Panc1 (cell line): ENCODE measurements at regions not wholly inside any gene's neighbourhood (a gene's known extent, or its start where the extent isn't known, plus 50 kb on each side); places are given as distances from the start of the nearest gene placed in this dataset.

ENCODE experiments used
- ATAC-seq: fragments of 200-7000 bp; cut with Tn5 transposase; 2 replicates; pipeline ENCODE4 v1.9.1; 2020; ENCODE audit warnings: mild to moderate bottlenecking, moderate library complexity
- BruUV-seq: library from RNA; stranded (reverse); fragments of 400-500 nt; replicated peaks from 2 replicates; lab custom pipeline; 2021; lab: Mats Ljungman, UMichigan
- CTCF ChIA-PET: fragments of 300-600 bp; sonication (Branson Sonifier 250); formaldehyde crosslinking; loops from one replicate; lab custom pipeline; 2022; ENCODE audit warnings: antibody characterized with exemption; lab: Charles Lee
- POLR2A ChIA-PET: fragments of 300-600 bp; sonication (Branson Sonifier 250); formaldehyde crosslinking; loops from one replicate; lab custom pipeline; 2022; ENCODE audit warnings: antibody characterized with exemption; lab: Charles Lee
- DNase-seq: peaks from one replicate; pipeline ENCODE4 v3.0.0-alpha.2; 2010; ENCODE audit warnings: low read depth, low spot score
- H3K27ac ChIP-seq: 2 replicates; pipeline ENCODE4 v1.5.1; 2011; ENCODE audit warnings: mild to moderate bottlenecking, low read length, inconsistent platforms
- H3K27me3 ChIP-seq: fragments of 200-500 bp; sonication (Bioruptor generic); 2 replicates; pipeline ENCODE4 v1.6.0; 2014; ENCODE audit warnings: low read length, inconsistent platforms; ENCODE audit not compliant: control insufficient read depth, insufficient read depth
- H3K36me3 ChIP-seq: fragments of 200-500 bp; sonication (Bioruptor generic); 2 replicates; pipeline ENCODE4 v1.5.1; 2014; ENCODE audit warnings: inconsistent platforms, mild to moderate bottlenecking, low read length, moderate library complexity; ENCODE audit not compliant: control insufficient read depth, insufficient read depth
- H3K4me1 ChIP-seq: 2 replicates; pipeline ENCODE4 v1.5.1; 2011; ENCODE audit warnings: inconsistent platforms, mild to moderate bottlenecking, low read length, moderate library complexity; ENCODE audit not compliant: control insufficient read depth, insufficient read depth
- H3K4me3 ChIP-seq, 2 experiments: 2 replicates each; pipeline ENCODE4 v1.5.1; 2011 to 2012; ENCODE audit warnings: low read depth in 2 of 2, low read length in 2 of 2, mild to moderate bottlenecking in 2 of 2, inconsistent platforms in 1 of 2, moderate library complexity in 1 of 2
- H3K9me3 ChIP-seq: fragments of 200-500 bp; sonication (Bioruptor generic); 2 replicates; pipeline ENCODE4 v1.5.1; 2014; ENCODE audit warnings: low read depth, mild to moderate bottlenecking, inconsistent platforms, low read length, moderate library complexity; ENCODE audit not compliant: control insufficient read depth, insufficient read depth
- CTCF ChIP-seq: fragments of 450-650 bp; IDR thresholded peaks from 2 replicates; pipeline ENCODE4 v1.5.1; 2017; ENCODE audit warnings: mild to moderate bottlenecking
- POLR2AphosphoS5 ChIP-seq: IDR thresholded peaks from 2 replicates; pipeline ENCODE4 v1.6.1; 2012; ENCODE audit warnings: mild to moderate bottlenecking, low read depth, low read length, moderate library complexity
- REST ChIP-seq, 2 experiments: IDR thresholded peaks; 2 replicates each; pipeline ENCODE4 v1.6.1; 2011 to 2012; ENCODE audit warnings: low read depth in 2 of 2, control low read depth in 1 of 2, low read length in 1 of 2, mild to moderate bottlenecking in 1 of 2, moderate library complexity in 1 of 2; ENCODE audit not compliant: insufficient read depth in 1 of 2
- SIN3A ChIP-seq: IDR thresholded peaks from 2 replicates; pipeline ENCODE4 v1.6.1; 2012; ENCODE audit warnings: low read depth, mild to moderate bottlenecking, low read length, moderate library complexity, borderline replicate concordance; ENCODE audit not compliant: insufficient read depth
- TCF7L2 ChIP-seq: IDR thresholded peaks from 2 replicates; pipeline ENCODE4 v1.6.1; 2011; ENCODE audit warnings: mild to moderate bottlenecking, low read depth, low read length, inconsistent platforms
- in situ Hi-C: cut with HindIII; loops from 2 replicates; pipeline ENCODE4 v1.10.0; 2016; ENCODE audit warnings: low sequenced_read_pairs, low pct_unique_long_range_greater_than_20kb
- intact Hi-C: fragments of 100-400 bp; cut with micrococcal nuclease; formaldehyde crosslinking; loops from one replicate; pipeline ENCODE4 v1.10.0; 2022; ENCODE audit not compliant: unreplicated experiment

DNA sequence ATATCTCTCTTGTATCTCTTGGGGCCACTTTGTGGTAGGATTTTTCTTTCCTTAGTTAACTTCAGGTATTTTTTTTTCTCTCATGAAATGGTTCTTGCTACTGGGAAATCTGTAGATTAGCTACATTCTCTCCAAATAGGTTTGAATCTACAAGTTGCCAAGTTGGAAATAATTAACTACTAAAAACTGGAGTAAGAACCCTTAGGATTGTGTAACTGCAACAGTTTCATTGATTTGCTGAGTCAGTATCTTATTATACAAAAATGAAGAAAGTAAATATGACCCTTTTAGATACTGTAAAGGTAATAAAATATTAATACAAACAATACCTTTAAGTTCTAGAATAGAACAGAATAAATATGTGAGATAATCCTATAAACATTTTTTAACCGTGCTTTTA lies 327.9 kb downstream of the CXXC4 start:
- BruUV-seq, result no TSS peak
- intact Hi-C loops (no loop called here), in situ Hi-C loops (no loop called here)
- Histone ChIP-seq H3K9me3 (no peaks in the 10 kb centered on the region), H3K27me3 (no peaks in the 10 kb centered on the region), H3K4me1 (no peaks in the 10 kb centered on the region), H3K4me3 (no peak overlapping the region), H3K36me3 (no peaks in the 10 kb centered on the region), H3K27ac (no peak overlapping the region)
- CTCF ChIA-PET, result no interaction called here
- no peak for DNase-seq
- POLR2A ChIA-PET, result no interaction called here
- ATAC-seq, result no peak
- TF ChIP-seq TCF7L2, result no peak
- TF ChIP-seq REST (IDR thresholded peaks at IDR 0.05; ENCODE audit: insufficient read depth in 1 of 2, low read depth in 2 of 2, low read length in 1 of 2), result no peak
- no peak for TF ChIP-seq SIN3A
- no peak for TF ChIP-seq CTCF
- TF ChIP-seq POLR2AphosphoS5, result no peak

DNA sequence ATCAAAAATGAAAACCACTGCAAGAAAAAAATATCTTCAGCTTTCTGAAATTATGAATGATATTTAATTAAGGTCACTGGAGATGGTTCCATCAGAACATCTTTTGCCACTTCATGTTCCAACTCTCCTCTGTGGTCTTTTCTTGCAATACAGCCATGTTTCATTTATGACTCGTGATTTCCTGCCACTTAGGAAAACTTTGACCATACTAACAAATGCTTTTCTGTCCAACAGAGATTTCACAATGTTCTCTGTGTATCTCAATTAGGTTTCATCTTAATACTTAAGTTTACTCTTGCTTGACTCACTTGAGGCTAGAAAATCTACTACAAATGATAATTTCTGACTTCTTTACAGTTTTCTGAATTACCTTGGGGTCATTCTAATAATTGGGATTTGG lies 330.9 kb downstream of the CXXC4 start:
- Histone ChIP-seq H3K36me3 (no peaks in the 10 kb centered on the region), H3K4me1 (no peaks in the 10 kb centered on the region), H3K4me3 (no peak overlapping the region), H3K9me3 (no peaks in the 10 kb centered on the region), H3K27me3 (no peaks in the 10 kb centered on the region), H3K27ac (no peak overlapping the region)
- no peak for DNase-seq
- CTCF ChIA-PET, result no interaction called here
- BruUV-seq, result no TSS peak
- in situ Hi-C loops, result no loop called here
- ATAC-seq, result no peak
- POLR2A ChIA-PET, result no interaction called here
- no peak for TF ChIP-seq CTCF
- intact Hi-C loops, result no loop called here

- in situ Hi-C loops (no loop called here), intact Hi-C loops (no loop called here)
- CTCF ChIA-PET, result no interaction called here
- H3K4me1 ChIP-seq, result no peaks in the 10 kb centered on the region
- no peaks in the 10 kb centered on the region for H3K27me3 ChIP-seq
- TF ChIP-seq REST (IDR thresholded peaks at IDR 0.05; ENCODE audit: insufficient read depth in 1 of 2, low read depth in 2 of 2, low read length in 1 of 2) (no peak), SIN3A (no peak), TCF7L2 (no peak), CTCF (no peak), POLR2AphosphoS5 (no peak)
- no peak overlapping the region for H3K27ac ChIP-seq
- H3K4me3 ChIP-seq, result no peak overlapping the region
- POLR2A ChIA-PET, result no interaction called here
- H3K36me3 ChIP-seq, result no peaks in the 10 kb centered on the region
- DNase-seq, result no peak
- BruUV-seq, result no TSS peak
- ATAC-seq, result no peak
- H3K9me3 ChIP-seq, result no peaks in the 10 kb centered on the region
Measured at GRCh38 chr4:104146048-104146447, 348.6 kb downstream of the CXXC4 start.
